Mucosa of rectum (tissue), 2 donors: ENCODE measurements at regions not wholly inside any gene's neighbourhood (a gene's known extent, or its start where the extent isn't known, plus 50 kb on each side); places are given as distances from the start of the nearest gene placed in this dataset.

Experiments
- H3K27ac ChIP-seq, 2 donors: one replicate each; pipeline ENCODE4 v1.7.0; 2013; ENCODE audit warnings: inconsistent platforms in 2 of 2, low read depth in 2 of 2, low read length in 2 of 2
- H3K27me3 ChIP-seq, 2 donors: one replicate each; pipeline ENCODE4 v1.7.0; 2013; ENCODE audit warnings: low read length in 2 of 2; ENCODE audit not compliant: control insufficient read depth in 2 of 2, insufficient read depth in 2 of 2
- H3K36me3 ChIP-seq, 2 donors: one replicate each; pipeline ENCODE4 v1.7.0; 2013; ENCODE audit warnings: low read length in 2 of 2; ENCODE audit not compliant: control insufficient read depth in 2 of 2, insufficient read depth in 2 of 2
- H3K4me1 ChIP-seq, 2 donors: one replicate each; pipeline ENCODE4 v1.7.0; 2013; ENCODE audit warnings: low read length in 2 of 2, mild to moderate bottlenecking in 1 of 2; ENCODE audit not compliant: control insufficient read depth in 2 of 2, insufficient read depth in 2 of 2
- H3K4me3 ChIP-seq, 2 donors: one replicate each; pipeline ENCODE4 v1.7.0; 2013; ENCODE audit warnings: low read length in 2 of 2
- H3K9ac ChIP-seq, 2 donors: one replicate each; pipeline ENCODE4 v1.7.0; 2013; ENCODE audit warnings: low read length in 2 of 2, low read depth in 1 of 2, mild to moderate bottlenecking in 1 of 2
- H3K9me3 ChIP-seq, 2 donors: one replicate each; pipeline ENCODE4 v1.7.0; 2013; ENCODE audit warnings: low read length in 2 of 2; ENCODE audit not compliant: control insufficient read depth in 2 of 2
- donor health status: healthy.
- donor health status: Normal muscosa, but diverticular disease.

DNA sequence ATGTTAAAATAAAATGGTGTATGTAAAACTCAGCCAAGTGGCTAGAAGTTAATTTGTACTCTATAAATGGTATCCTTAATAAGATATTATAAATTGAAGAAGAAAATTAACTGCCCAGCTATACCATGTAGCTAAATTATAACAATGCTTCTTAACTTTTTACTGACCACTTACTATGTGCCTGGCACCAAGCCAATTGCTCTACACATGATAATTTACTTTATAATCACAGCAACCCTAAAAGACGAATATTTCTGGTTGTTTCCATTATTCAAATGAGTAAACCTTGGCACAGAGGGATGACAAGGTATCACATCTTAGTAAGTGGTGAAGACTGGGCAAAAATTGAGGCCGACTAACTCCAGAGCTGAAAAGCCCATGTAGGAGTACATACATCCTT, 1506.6 kb downstream of the PCDH7 start:
- Histone ChIP-seq H3K4me3 (no peak overlapping the region), H3K27ac (no peak overlapping the region), H3K9ac (no peak overlapping the region), H3K27me3 (no peaks in the 10 kb centered on the region), H3K4me1 (no peaks in the 10 kb centered on the region), H3K36me3 (no peaks in the 10 kb centered on the region), H3K9me3 (peaks cover 0 to 2% of the 10 kb centered on the region in 2 donors)

DNA sequence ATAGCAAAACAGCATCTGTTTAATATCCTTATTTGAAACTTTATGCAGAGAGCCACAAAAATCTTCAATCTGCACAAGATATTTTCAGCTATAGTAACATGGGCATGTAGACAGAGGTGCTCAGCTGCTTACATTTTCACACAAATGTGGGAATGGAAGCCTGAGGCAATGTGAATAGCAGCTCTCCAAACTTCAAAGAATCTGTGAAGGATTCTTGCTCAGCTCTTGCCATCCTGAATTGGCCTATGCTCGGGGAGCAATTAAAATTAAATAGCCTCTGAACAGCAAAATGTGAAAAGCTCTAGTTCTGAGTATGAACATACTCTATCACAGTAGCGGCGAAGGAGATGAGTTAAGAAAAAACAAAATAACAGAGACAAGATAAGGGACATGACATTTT, 1523.8 kb downstream of the PCDH7 start:
- no peak overlapping the region for H3K27ac ChIP-seq
- H3K9me3 ChIP-seq = no peaks in the 10 kb centered on the region
- no peaks in the 10 kb centered on the region for H3K27me3 ChIP-seq
- H3K4me3 ChIP-seq = no peak overlapping the region
- no peaks in the 10 kb centered on the region for H3K4me1 ChIP-seq
- no peak overlapping the region for H3K9ac ChIP-seq
- no peaks in the 10 kb centered on the region for H3K36me3 ChIP-seq

DNA sequence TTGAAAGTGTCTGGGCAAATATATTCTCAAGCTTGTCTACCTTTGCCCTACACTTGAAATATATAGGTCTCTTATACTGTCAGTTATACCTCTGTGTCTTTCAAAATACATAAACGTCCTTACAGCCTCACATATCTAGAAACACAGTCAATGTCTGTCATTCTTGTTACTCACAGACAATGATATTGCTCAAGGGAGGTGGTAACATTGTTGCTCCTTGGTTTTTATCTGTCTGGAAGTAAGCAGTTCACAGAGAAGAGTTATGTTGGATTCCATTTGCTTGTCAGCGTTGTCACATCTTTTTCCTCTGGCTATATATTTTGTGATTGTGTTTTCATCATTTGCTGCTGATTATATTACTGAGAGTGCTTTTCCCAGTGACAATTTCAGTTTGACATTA, 1528.9 kb downstream of the PCDH7 start:
- Histone ChIP-seq H3K9ac (no peak overlapping the region), H3K27ac (no peak overlapping the region), H3K4me1 (no peaks in the 10 kb centered on the region), H3K9me3 (no peaks in the 10 kb centered on the region), H3K4me3 (no peak overlapping the region), H3K27me3 (no peaks in the 10 kb centered on the region), H3K36me3 (no peaks in the 10 kb centered on the region)

GRCh38 chr4:32251126-32251525, 1531.0 kb downstream of the PCDH7 start:
- Histone ChIP-seq H3K9me3 (no peaks in the 10 kb centered on the region), H3K27ac (no peak overlapping the region), H3K4me1 (no peaks in the 10 kb centered on the region), H3K27me3 (no peaks in the 10 kb centered on the region), H3K9ac (no peak overlapping the region), H3K36me3 (no peaks in the 10 kb centered on the region), H3K4me3 (no peak overlapping the region)

- H3K27ac ChIP-seq = no peak overlapping the region
- no peaks in the 10 kb centered on the region for H3K27me3 ChIP-seq
- no peaks in the 10 kb centered on the region for H3K9me3 ChIP-seq
- no peaks in the 10 kb centered on the region for H3K36me3 ChIP-seq
- H3K4me3 ChIP-seq = no peak overlapping the region
- no peaks in the 10 kb centered on the region for H3K4me1 ChIP-seq
- no peak overlapping the region for H3K9ac ChIP-seq
These were observed 1531.8 kb downstream of the PCDH7 start for GRCh38 chr4:32251926-32252325.

DNA sequence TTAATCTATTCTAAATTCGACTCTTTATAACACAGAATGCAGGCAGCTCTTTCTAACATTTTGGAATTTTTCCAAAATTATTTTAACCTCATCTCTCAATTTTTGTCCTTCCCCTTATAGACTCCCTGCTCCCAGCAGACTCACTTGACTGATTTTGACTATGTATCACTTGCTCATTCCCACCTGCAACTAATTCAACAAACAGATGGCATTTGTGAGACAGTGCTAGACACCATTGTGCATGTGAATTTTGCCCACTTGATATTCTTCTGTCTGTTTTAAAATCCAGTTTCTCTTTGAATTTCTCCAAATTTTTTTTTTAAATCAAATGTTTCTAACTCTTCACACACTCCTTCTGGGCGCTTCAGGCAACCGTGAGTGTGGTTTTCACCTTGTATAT, 1534.0 kb downstream of the PCDH7 start:
- no peaks in the 10 kb centered on the region for H3K4me1 ChIP-seq
- H3K4me3 ChIP-seq = no peak overlapping the region
- H3K27me3 ChIP-seq = no peaks in the 10 kb centered on the region
- H3K36me3 ChIP-seq = no peaks in the 10 kb centered on the region
- H3K27ac ChIP-seq = no peak overlapping the region
- H3K9me3 ChIP-seq = no peaks in the 10 kb centered on the region
- no peak overlapping the region for H3K9ac ChIP-seq

- no peak overlapping the region for H3K27ac ChIP-seq
- no peaks in the 10 kb centered on the region for H3K36me3 ChIP-seq
- H3K4me1 ChIP-seq = no peaks in the 10 kb centered on the region
- no peaks in the 10 kb centered on the region for H3K27me3 ChIP-seq
- no peak overlapping the region for H3K9ac ChIP-seq
- H3K9me3 ChIP-seq = no peaks in the 10 kb centered on the region
- no peak overlapping the region for H3K4me3 ChIP-seq
These were observed 1538.8 kb downstream of the PCDH7 start for GRCh38 chr4:32258986-32259385.

- Histone ChIP-seq H3K9me3 (no peaks in the 10 kb centered on the region), H3K36me3 (no peaks in the 10 kb centered on the region), H3K27me3 (no peaks in the 10 kb centered on the region), H3K27ac (no peak overlapping the region), H3K4me3 (no peak overlapping the region), H3K4me1 (no peaks in the 10 kb centered on the region), H3K9ac (no peak overlapping the region)
These were observed 1541.0 kb downstream of the PCDH7 start for GRCh38 chr4:32261196-32261595.

GRCh38 chr4:32268863-32269262, 1548.7 kb downstream of the PCDH7 start:
- no peak overlapping the region for H3K27ac ChIP-seq
- no peaks in the 10 kb centered on the region for H3K4me1 ChIP-seq
- no peaks in the 10 kb centered on the region for H3K36me3 ChIP-seq
- H3K27me3 ChIP-seq = no peaks in the 10 kb centered on the region
- H3K9ac ChIP-seq = no peak overlapping the region
- no peaks in the 10 kb centered on the region for H3K9me3 ChIP-seq
- no peak overlapping the region for H3K4me3 ChIP-seq

DNA sequence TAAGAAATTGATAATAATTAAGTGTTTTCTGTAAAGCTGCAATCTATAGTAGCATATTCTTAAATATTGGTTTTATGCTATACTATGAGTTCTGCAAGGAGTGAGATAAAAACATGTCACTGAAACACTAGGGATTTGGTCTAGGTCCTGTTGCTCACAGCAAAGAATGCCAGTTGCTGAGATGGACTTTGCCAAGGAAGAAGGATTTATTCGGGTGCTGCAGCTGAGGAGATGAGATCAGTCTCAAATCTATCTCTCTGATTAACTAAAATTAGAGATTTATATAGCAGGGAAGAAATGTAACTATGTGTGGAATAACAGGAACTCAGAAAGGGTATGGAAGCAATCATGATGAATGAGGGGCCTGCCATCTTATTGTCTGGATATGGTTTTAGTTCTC, 1569.9 kb downstream of the PCDH7 start:
- H3K36me3 ChIP-seq = no peaks in the 10 kb centered on the region
- H3K27me3 ChIP-seq = no peaks in the 10 kb centered on the region
- no peaks in the 10 kb centered on the region for H3K4me1 ChIP-seq
- no peaks in the 10 kb centered on the region for H3K9me3 ChIP-seq
- no peak overlapping the region for H3K4me3 ChIP-seq
- no peak overlapping the region for H3K27ac ChIP-seq
- H3K9ac ChIP-seq = no peak overlapping the region

DNA sequence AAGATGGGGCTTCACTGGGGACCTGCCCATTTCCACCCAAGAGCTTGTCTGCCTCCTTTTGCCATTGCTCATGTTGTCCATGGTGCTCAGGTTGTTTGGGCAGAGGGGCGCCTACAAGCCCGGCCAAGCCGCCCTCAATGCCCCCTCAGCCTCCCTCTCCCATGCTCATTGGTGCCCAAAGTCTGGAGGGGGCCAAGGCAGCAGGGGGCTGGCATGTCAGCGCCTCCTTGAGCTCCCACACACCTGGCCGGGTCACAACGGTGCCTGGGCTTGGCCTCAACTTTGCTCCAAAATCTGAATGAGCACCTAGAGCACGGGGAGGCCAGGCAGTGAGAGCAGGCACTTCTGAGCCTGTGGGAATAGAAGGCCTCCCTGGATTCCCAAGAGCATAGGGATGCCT, 1598.8 kb downstream of the PCDH7 start:
- no peak overlapping the region for H3K9ac ChIP-seq
- H3K27me3 ChIP-seq = no peaks in the 10 kb centered on the region
- H3K36me3 ChIP-seq = no peaks in the 10 kb centered on the region
- H3K27ac ChIP-seq = no peak overlapping the region
- no peaks in the 10 kb centered on the region for H3K9me3 ChIP-seq
- no peak overlapping the region for H3K4me3 ChIP-seq
- H3K4me1 ChIP-seq = no peaks in the 10 kb centered on the region
